Kidney tubule cell (primary cell): ENCODE measurements at regions not wholly inside any gene's neighbourhood (a gene's known extent, or its start where the extent isn't known, plus 50 kb on each side); places are given as distances from the start of the nearest gene placed in this dataset.

ENCODE experiments used
- DNase-seq: peaks from one replicate; pipeline ENCODE4 v3.0.0-alpha.2; 2018; ENCODE audit warnings: low spot score

- DNase-seq, result no peak
Measured at GRCh38 chr12:115020091-115020490, 336.1 kb upstream of the TBX3 start.

- no peak for DNase-seq
Measured at GRCh38 chr12:115017346-115017745, 333.4 kb upstream of the TBX3 start.

- DNase-seq, result no peak
Measured at GRCh38 chr12:115013236-115013981, 329.4 kb upstream of the TBX3 start.

GRCh38 chr12:115012861-115013235 lies 328.9 kb upstream of the TBX3 start:
- no peak for DNase-seq

- no peak for DNase-seq
Measured at GRCh38 chr12:115011703-115012102, 327.7 kb upstream of the TBX3 start.

GRCh38 chr12:115010324-115010995 lies 326.5 kb upstream of the TBX3 start:
- no peak for DNase-seq

GRCh38 chr12:115008929-115009328 lies 325.0 kb upstream of the TBX3 start:
- DNase-seq, result no peak

- peak; percentile 3 for DNase-seq
Measured at GRCh38 chr12:115004470-115005146, 320.6 kb upstream of the TBX3 start.

- no peak for DNase-seq
Measured at GRCh38 chr12:115002434-115002833, 318.5 kb upstream of the TBX3 start.

- no peak for DNase-seq
Measured at GRCh38 chr12:115001571-115002180, 317.7 kb upstream of the TBX3 start.

- peak; percentile 42 for DNase-seq
Measured at GRCh38 chr12:115000038-115000437, 316.1 kb upstream of the TBX3 start.

- no peak for DNase-seq
Measured at GRCh38 chr12:114998750-114999128, 314.8 kb upstream of the TBX3 start.

GRCh38 chr12:114998118-114998749 lies 314.3 kb upstream of the TBX3 start:
- DNase-seq, result no peak

- no peak for DNase-seq
Measured at GRCh38 chr12:114996382-114996781, 312.4 kb upstream of the TBX3 start.

- no peak for DNase-seq
Measured at GRCh38 chr12:114995891-114996290, 311.9 kb upstream of the TBX3 start.

- no peak for DNase-seq
Measured at GRCh38 chr12:114993165-114993564, 309.2 kb upstream of the TBX3 start.

- DNase-seq, result no peak
Measured at GRCh38 chr12:114992443-114992842, 308.5 kb upstream of the TBX3 start.

- DNase-seq, result no peak
Measured at GRCh38 chr12:114990381-114990780, 306.4 kb upstream of the TBX3 start.

- no peak for DNase-seq
Measured at GRCh38 chr12:114986849-114987248, 302.9 kb upstream of the TBX3 start.

- no peak for DNase-seq
Measured at GRCh38 chr12:114986178-114986714, 302.3 kb upstream of the TBX3 start.

GRCh38 chr12:114984634-114985061 lies 300.7 kb upstream of the TBX3 start:
- no peak for DNase-seq

- DNase-seq, result no peak
Measured at GRCh38 chr12:114982760-114983159, 298.8 kb upstream of the TBX3 start.
